Activated T-helper 17 cell treated with anti-CD3 and anti-CD28 coated beads, Interleukin-2, amount 50 U/mL, for 72 hours (primary cell): ENCODE measurements at regions not wholly inside any gene's neighbourhood (a gene's known extent, or its start where the extent isn't known, plus 50 kb on each side); places are given as distances from the start of the nearest gene placed in this dataset.
A peak's percentile ranks its signal among the peaks of the same experiment; 100 is the strongest.

Experiments used
- ATAC-seq: fragments of 150-1000 bp; cut with Tn5 transposase; replicated peaks from 2 replicates; pipeline ENCODE4 v1.10.0; 2021; ENCODE audit warnings: mild to moderate bottlenecking, moderate library complexity
- H3K27ac Mint-ChIP-seq: one replicate; pipeline ENCODE4 v1.8.0; 2022; ENCODE audit warnings: mixed read lengths
- H3K27me3 Mint-ChIP-seq: one replicate; pipeline ENCODE4 v1.8.0; 2022; ENCODE audit warnings: mixed read lengths
- H3K36me3 Mint-ChIP-seq: one replicate; pipeline ENCODE4 v1.8.0; 2022; ENCODE audit warnings: low read depth, mild to moderate bottlenecking, mixed read lengths
- H3K4me1 Mint-ChIP-seq: one replicate; pipeline ENCODE4 v1.8.0; 2022; ENCODE audit warnings: mixed read lengths
- H3K4me3 Mint-ChIP-seq: one replicate; pipeline ENCODE4 v1.8.0; 2022; ENCODE audit warnings: mild to moderate bottlenecking, mixed read lengths
- H3K9me3 Mint-ChIP-seq: one replicate; pipeline ENCODE4 v1.8.0; 2022; ENCODE audit warnings: mixed read lengths

DNA sequence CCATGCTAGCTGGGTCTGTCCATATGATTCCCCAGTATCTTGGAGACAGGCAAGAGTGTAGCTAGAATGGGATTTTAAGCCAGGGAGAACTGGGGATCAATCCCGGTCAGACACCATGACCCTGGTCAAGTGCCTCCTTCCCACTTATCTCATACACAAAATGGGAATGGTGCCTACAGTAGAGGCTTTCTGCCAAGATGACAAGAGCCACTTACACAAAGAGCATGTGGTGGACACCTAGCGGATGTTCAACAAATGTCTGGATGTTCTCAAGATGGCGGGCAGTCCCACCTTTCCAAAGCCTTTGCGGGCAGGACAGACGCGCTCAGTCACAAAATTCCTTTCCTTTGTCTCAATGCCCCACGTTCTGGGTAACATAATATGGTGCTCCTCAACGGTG lies 57.3 kb downstream of the MAF start:
- no peak overlapping the region for H3K27ac Mint-ChIP-seq
- no peak overlapping the region for H3K4me3 Mint-ChIP-seq
- no peaks in the 10 kb centered on the region for H3K27me3 Mint-ChIP-seq
- ATAC-seq: no peak
- no peaks in the 10 kb centered on the region for H3K36me3 Mint-ChIP-seq
- no peaks in the 10 kb centered on the region for H3K9me3 Mint-ChIP-seq
- no peaks in the 10 kb centered on the region for H3K4me1 Mint-ChIP-seq

DNA sequence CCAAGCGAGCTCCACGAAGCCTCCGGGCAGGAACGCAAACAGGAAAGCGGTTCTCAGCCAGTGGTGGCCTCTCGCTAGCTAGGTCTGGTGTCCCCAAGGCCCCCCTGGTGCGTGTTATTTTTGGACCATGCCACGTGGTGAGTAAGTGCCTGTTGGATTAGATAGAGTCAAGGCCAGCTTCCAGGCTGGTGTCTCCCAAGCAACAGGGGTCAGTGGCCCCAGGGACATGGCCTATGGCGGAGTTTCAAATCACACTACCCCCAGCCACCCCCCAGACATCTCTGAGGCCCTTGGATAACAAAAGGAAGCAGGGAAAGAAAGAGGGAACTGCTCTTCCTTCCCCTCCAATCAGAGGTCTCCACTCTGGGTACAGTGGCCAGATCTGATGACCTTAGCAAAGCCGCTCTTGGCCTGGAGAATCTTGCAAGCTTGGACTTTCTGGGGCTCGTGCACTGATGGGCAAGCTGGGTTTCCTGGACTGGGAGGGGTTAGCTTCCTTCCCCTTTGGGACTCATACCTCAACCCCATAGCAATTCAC lies 58.2 kb downstream of the MAF start:
- Mint-ChIP-seq H3K4me3 (no peak overlapping the region), H3K4me1 (no peaks in the 10 kb centered on the region), H3K27me3 (no peaks in the 10 kb centered on the region), H3K27ac (no peak overlapping the region), H3K36me3 (no peaks in the 10 kb centered on the region), H3K9me3 (no peaks in the 10 kb centered on the region)
- no peak for ATAC-seq

DNA sequence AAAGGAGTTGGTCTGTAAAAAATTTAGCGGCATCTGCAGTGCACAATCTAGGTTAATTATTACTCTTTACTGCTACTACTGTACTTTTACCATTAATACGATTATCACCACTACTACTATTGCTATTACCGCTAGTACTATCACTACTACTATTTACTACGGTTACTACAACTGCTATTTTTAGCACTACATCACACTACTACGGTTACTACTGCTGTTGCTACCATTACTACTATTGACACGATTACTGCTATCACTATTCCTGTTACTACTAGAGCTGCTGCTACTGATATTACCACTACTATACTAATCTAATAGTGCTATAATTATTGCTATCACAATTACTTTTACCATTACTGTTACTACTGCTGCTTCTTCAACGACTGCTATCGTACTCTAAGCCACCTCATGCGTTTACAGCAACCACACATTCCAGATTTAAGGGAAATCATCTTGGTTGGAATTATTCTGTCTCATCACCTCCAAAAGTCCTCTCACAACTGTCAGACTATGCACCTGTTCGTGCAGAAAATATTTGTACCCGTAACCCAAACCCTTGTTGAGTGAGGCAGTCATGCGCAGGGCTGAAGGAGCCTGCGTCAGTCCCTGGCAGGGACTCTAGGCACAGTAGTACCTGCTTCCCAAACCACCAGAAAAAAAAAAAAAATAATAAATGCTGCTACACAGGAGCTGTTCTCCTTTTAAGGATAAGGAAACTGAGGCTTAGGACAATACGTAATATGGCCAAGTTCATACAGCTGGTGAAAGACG lies 59.5 kb downstream of the MAF start:
- no peaks in the 10 kb centered on the region for H3K36me3 Mint-ChIP-seq
- no peaks in the 10 kb centered on the region for H3K4me1 Mint-ChIP-seq
- ATAC-seq: no peak
- H3K27ac Mint-ChIP-seq: no peak overlapping the region
- H3K9me3 Mint-ChIP-seq: no peaks in the 10 kb centered on the region
- H3K27me3 Mint-ChIP-seq: no peaks in the 10 kb centered on the region
- no peak overlapping the region for H3K4me3 Mint-ChIP-seq

DNA sequence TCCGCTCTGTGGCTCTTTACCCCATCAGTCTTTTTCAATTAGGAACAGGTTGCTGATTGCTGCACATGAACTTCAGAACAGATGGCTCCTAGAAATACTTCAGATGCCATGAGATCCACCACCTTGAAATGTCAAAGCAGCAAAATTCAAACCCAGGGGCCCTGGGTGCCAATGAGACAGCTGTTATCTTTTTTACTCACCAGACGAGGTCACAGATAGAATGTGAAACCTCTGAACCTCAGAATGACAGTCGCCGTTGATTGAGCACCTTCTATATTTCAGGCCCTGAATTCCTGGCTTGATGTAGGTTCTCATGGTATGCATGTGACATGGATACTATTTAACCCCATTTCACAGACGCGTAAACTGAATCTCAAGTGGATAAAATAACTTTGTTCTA lies 63.0 kb downstream of the MAF start:
- H3K36me3 Mint-ChIP-seq: no peaks in the 10 kb centered on the region
- H3K27me3 Mint-ChIP-seq: no peaks in the 10 kb centered on the region
- no peak overlapping the region for H3K27ac Mint-ChIP-seq
- no peaks in the 10 kb centered on the region for H3K9me3 Mint-ChIP-seq
- ATAC-seq: no peak
- H3K4me1 Mint-ChIP-seq: no peaks in the 10 kb centered on the region
- H3K4me3 Mint-ChIP-seq: no peak overlapping the region

DNA sequence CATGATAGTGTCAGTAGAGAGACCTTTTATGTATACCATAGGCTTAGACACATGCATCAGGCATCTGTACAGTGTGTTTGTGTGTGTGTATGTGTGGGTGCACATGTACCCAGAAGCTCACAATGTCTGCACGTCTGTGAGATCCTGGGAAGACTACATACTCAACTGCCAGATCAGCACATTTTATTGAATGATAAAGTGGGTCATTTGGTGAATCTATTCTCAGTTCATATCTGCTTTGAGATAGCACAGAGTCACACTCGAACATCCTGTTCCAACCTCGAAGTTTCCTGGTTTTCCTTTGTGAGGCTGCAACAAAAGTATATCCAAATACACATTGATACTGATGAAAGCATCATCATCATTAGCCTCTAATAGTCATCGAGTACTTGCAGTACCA lies 63.6 kb downstream of the MAF start:
- Mint-ChIP-seq H3K36me3 (no peaks in the 10 kb centered on the region), H3K9me3 (no peaks in the 10 kb centered on the region), H3K27ac (no peak overlapping the region), H3K27me3 (no peaks in the 10 kb centered on the region), H3K4me3 (no peak overlapping the region), H3K4me1 (no peaks in the 10 kb centered on the region)
- no peak for ATAC-seq

DNA sequence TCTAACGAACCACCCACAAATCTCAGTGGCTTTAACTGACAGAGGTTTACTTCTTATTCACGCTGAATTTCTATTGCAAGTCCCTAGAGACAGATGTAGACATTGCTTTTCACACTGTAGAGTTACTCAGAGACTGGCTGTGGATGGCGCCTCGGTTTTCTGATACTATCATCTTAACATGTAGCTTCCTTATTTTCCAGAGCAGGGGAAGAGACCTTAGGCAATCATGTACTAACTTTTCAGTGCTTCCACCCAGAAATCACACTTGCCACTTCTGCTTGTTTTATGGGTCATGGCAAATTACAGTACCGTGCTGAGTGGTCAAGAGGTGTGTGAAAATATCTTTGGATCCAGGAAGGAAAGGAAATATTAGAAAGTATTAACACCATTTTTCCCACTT lies 65.4 kb downstream of the MAF start:
- no peaks in the 10 kb centered on the region for H3K9me3 Mint-ChIP-seq
- no peaks in the 10 kb centered on the region for H3K36me3 Mint-ChIP-seq
- H3K27me3 Mint-ChIP-seq: no peaks in the 10 kb centered on the region
- ATAC-seq: no peak
- no peak overlapping the region for H3K27ac Mint-ChIP-seq
- H3K4me1 Mint-ChIP-seq: no peaks in the 10 kb centered on the region
- no peak overlapping the region for H3K4me3 Mint-ChIP-seq

DNA sequence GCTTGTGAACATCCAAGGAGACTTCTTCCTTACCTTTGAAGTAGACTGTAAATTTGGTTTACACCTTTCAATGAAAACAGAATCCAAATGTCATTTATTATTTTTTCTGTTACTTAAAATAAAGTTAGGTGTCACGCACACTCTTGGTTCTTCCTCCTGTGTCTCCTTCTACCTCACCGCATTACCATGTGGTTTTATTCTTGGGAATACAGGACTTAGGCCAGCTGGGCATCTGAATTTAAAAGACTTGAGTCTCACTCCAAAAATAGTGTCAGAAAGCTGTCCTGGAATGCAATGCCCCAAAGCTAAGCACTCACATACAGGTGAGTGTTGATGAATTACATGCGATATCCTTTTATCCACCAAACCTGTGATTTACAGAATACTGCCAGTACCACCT lies 66.4 kb downstream of the MAF start:
- no peaks in the 10 kb centered on the region for H3K27me3 Mint-ChIP-seq
- H3K36me3 Mint-ChIP-seq: no peaks in the 10 kb centered on the region
- no peak for ATAC-seq
- H3K4me3 Mint-ChIP-seq: no peak overlapping the region
- H3K4me1 Mint-ChIP-seq: no peaks in the 10 kb centered on the region
- no peak overlapping the region for H3K27ac Mint-ChIP-seq
- no peaks in the 10 kb centered on the region for H3K9me3 Mint-ChIP-seq

DNA sequence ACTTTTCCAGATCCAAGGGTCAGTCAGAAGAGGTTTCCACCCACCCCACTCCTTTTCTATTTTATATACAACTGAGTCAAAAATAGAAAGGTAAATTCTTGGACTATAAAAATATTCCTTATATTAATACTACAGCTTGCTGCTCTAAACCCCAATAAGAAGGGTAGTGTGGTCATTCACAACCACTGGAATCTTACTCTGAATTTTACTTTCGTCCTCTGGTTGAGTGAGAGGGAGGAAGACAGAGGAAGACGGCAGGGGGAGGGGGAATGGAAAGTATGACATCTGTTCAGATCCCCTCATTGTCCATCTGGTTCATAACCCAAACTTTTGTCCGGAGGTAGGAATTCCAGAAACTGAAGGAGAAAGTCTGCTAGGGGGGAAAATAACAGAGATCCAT lies 67.2 kb downstream of the MAF start:
- Mint-ChIP-seq H3K9me3 (no peaks in the 10 kb centered on the region), H3K27me3 (no peaks in the 10 kb centered on the region), H3K36me3 (no peaks in the 10 kb centered on the region), H3K4me3 (no peak overlapping the region), H3K27ac (no peak overlapping the region), H3K4me1 (no peaks in the 10 kb centered on the region)
- no peak for ATAC-seq

DNA sequence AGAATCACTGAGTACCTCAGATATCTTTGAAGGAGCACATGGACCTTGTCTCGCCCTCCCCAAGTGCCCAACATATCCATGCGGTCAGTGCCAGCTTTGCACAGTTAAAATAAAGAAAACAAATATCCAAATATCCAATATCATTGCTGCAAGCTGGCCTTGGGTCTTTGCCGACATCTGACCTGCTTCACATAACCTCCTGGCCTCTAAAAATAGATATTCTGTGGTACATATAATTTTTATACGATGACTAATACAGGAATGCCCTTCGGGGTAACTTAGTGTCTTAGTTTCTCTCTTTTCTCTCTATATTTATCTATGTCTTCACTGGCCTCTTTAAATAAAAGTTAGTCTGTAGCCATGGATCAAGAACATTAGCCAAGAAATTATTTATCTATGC lies 67.8 kb downstream of the MAF start:
- Mint-ChIP-seq H3K36me3 (no peaks in the 10 kb centered on the region), H3K27ac (no peak overlapping the region), H3K27me3 (no peaks in the 10 kb centered on the region), H3K9me3 (no peaks in the 10 kb centered on the region), H3K4me3 (no peak overlapping the region), H3K4me1 (no peaks in the 10 kb centered on the region)
- no peak for ATAC-seq

DNA sequence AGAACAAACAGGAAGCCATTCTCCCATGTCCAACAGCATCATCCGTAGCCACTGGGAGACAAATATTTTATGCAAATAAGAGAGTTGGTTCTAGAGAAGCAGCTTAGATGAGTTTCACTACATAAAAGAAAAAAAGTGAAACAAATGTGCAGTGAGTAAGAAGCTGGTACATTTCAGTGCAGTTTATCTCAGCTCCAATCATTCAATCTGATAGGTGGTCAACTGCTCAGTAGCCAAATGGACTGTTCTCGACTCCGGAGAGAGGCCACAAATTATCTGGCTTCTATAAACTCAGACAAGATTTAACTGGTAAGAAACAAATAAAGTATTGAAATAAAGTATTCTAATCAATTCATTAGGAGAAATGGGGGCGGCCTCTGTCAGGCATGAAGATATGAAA lies 68.3 kb downstream of the MAF start:
- no peak overlapping the region for H3K27ac Mint-ChIP-seq
- no peaks in the 10 kb centered on the region for H3K4me1 Mint-ChIP-seq
- peaks cover 3% of the 10 kb centered on the region for H3K9me3 Mint-ChIP-seq
- no peaks in the 10 kb centered on the region for H3K36me3 Mint-ChIP-seq
- H3K4me3 Mint-ChIP-seq: no peak overlapping the region
- no peaks in the 10 kb centered on the region for H3K27me3 Mint-ChIP-seq
- no peak for ATAC-seq

DNA sequence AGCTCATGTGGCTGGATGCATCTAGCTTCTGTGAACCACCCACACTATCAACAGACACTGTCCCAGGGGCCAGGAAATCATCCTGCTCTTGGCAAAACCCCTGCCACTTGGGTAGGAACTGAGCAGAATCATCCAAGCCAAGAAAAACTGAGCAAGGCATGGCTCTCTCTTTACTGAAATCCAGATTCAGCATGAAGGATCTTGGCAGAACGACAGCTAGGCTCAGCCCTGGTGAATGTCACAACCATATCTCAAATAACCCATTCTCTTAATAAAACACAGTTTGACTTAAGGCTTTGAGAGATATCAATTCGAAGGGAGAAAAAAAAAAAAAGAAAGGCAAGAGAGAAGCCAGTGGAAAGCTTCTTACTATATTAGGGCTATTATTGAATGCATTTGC lies 72.2 kb downstream of the MAF start:
- no peak for ATAC-seq
- H3K27ac Mint-ChIP-seq: no peak overlapping the region
- H3K9me3 Mint-ChIP-seq: peaks cover 5% of the 10 kb centered on the region
- no peaks in the 10 kb centered on the region for H3K36me3 Mint-ChIP-seq
- H3K27me3 Mint-ChIP-seq: no peaks in the 10 kb centered on the region
- no peaks in the 10 kb centered on the region for H3K4me1 Mint-ChIP-seq
- H3K4me3 Mint-ChIP-seq: no peak overlapping the region

DNA sequence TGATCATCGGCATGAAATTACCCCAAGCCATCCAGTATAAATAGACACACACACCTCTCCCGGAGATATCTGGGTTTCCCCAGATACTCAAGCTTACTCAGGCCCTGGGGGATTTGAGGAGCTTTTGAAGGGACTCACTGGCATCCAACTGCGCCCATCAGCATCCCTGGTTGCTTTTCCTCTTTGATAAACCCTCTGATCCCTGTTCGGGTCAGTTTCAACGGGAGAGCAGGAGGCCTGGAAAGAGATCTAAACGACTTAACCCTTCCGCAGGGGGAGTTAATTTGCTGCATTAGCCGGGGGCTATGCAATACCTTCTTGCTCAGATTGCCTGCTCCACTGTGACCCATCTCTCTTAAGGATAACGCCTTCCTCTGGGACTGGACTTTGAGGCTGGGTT lies 76.6 kb downstream of the MAF start:
- peaks cover 6% of the 10 kb centered on the region for H3K4me1 Mint-ChIP-seq
- H3K36me3 Mint-ChIP-seq: no peaks in the 10 kb centered on the region
- H3K9me3 Mint-ChIP-seq: peaks cover 5% of the 10 kb centered on the region
- no peak overlapping the region for H3K27ac Mint-ChIP-seq
- peaks cover 19% of the 10 kb centered on the region for H3K27me3 Mint-ChIP-seq
- no peak for ATAC-seq
- no peak overlapping the region for H3K4me3 Mint-ChIP-seq

DNA sequence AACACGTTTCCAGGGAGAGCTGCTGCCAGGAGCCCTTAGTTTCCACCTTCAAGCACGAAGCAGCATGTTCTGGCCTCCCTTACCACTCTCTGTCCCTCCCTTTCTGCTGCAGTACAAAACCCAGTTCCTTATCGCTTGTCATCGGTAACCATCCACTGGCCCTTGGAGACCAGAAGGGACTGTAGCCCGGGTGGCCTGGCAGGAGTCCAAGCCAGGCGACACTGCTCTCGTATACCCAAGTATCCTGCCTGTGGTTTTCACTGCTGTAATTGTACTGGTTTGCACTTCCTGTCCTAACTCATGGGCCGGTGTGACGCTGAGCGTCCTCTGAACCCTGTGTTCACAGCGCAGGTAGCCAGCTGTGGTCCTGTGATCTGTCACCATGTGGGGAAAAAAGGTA lies 81.1 kb downstream of the MAF start:
- no peaks in the 10 kb centered on the region for H3K36me3 Mint-ChIP-seq

DNA sequence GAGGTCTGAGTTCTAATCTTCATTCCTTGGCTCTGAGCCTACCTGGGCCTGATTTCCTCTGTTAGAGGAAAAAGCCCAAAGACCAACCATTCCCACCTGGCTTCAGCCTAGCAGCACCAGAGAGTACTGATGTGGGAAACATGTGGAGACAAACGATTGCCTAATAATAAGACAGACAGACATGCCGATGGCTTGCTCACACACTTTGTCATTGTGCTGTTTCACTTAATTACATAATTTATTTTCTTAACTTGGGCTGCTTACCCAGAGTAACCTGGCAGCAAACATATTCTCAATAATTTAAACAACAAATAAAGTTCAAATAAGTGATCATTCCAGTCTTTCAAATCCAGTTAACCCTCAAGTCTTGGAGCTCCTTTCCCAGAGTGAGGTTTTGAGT lies 83.4 kb downstream of the MAF start:
- Mint-ChIP-seq H3K36me3 (no peaks in the 10 kb centered on the region), H3K4me1 (peaks cover 6% of the 10 kb centered on the region), H3K4me3 (no peak overlapping the region), H3K27ac (no peak overlapping the region), H3K27me3 (peaks cover 19% of the 10 kb centered on the region), H3K9me3 (no peaks in the 10 kb centered on the region)
- no peak for ATAC-seq

More for the DNA sequence above, 81.1 kb downstream of the MAF start:
- Mint-ChIP-seq H3K4me1 (peaks cover 6% of the 10 kb centered on the region), H3K9me3 (no peaks in the 10 kb centered on the region), H3K27ac (peak overlapping the region; percentile 29), H3K27me3 (peaks cover 19% of the 10 kb centered on the region), H3K4me3 (no peak overlapping the region)
- ATAC-seq: peak; percentile 51

DNA sequence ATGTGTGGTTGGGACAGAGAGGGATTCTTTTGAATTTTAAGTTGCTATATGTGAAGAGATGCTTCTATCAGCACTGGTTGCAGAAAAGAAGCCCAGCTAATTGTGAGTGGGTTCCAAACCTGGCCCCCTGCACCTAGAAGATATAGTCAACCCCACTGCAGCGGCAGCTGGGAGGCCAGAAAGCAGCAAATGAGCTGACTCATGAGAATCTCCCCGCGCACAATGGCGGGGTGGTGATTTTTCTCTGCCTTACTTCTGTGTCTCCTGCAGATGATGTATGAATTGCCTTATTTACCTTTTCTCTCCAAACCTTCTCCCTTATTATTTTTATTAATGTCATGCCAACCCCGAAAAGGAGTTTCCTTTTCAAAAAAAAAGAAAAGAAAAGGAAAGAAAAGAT lies 89.7 kb downstream of the MAF start:
- H3K27me3 Mint-ChIP-seq: no peaks in the 10 kb centered on the region
- no peaks in the 10 kb centered on the region for H3K4me1 Mint-ChIP-seq
- no peaks in the 10 kb centered on the region for H3K9me3 Mint-ChIP-seq
- H3K4me3 Mint-ChIP-seq: no peak overlapping the region
- H3K36me3 Mint-ChIP-seq: no peaks in the 10 kb centered on the region
- no peak for ATAC-seq
- H3K27ac Mint-ChIP-seq: no peak overlapping the region

DNA sequence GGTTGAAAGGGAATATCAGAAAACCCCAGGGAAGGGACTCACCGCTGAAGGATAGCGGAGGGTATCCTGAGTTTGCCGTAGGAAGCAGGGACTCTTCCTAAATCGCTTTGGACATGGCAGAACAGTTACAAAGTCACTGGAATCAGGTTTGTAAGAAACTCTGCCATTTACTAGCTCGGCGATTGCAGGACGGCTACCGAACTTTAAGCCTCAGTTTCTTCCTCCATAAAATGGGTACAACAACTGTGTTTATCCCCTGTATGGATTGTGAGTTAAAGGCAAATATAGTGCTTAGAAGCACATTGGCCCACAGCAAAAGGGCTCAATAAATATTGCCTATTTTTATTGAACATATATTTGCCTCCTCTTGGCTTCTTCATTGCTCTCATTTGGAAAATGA lies 90.6 kb downstream of the MAF start:
- no peaks in the 10 kb centered on the region for H3K4me1 Mint-ChIP-seq
- H3K9me3 Mint-ChIP-seq: no peaks in the 10 kb centered on the region
- H3K27ac Mint-ChIP-seq: no peak overlapping the region
- H3K36me3 Mint-ChIP-seq: no peaks in the 10 kb centered on the region
- no peak overlapping the region for H3K4me3 Mint-ChIP-seq
- ATAC-seq: no peak
- H3K27me3 Mint-ChIP-seq: no peaks in the 10 kb centered on the region
